SW480 (cell line): ENCODE measurements at regions not wholly inside any gene's neighbourhood (a gene's known extent, or its start where the extent isn't known, plus 50 kb on each side); places are given as distances from the start of the nearest gene placed in this dataset.
"Not testable (repeated sequence)": the region's sequence is repeated elsewhere in the genome, so short reads cannot be mapped to it uniquely, and the experiment has no call there.

ENCODE experiments used
- DNase-seq: peaks from one replicate; pipeline ENCODE4 v3.0.0-alpha.2; 2016; ENCODE audit warnings: low spot score

DNA sequence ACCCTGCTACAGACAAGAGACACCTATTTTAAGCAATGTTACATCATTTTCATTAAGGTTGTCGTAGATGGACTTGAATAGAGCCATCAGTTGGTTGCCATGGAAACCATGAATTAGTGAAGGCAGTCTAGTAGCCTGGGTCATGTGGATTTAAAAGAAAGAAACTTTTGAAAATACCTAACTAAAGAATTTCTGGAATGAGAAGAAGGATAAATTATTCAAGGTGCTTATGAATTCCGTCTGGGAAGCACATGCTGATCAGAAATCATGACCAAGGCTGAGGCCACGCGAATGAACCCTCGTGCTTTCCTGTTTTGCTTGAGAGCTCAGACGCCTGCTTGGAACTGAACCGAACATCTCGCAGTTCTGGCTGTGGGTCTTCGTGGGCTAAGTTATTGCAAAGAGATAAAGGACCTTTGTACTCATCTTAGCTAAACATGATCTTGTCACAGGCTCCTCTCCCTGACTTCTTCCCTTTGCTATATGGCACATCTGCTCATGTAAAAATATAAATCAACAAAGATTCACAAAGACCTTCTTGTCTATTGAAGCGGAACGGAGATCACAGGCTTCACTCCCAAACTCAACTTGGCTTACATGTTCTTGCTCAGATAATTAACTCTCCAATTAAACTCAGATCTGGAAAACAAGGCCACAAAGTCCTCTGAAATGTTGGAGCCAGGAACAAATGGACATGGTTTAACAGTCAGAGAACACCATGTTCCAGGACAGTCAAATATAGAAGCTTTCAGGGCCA lies 140.2 kb downstream of the NUFIP1 start:
- no peak for DNase-seq

DNA sequence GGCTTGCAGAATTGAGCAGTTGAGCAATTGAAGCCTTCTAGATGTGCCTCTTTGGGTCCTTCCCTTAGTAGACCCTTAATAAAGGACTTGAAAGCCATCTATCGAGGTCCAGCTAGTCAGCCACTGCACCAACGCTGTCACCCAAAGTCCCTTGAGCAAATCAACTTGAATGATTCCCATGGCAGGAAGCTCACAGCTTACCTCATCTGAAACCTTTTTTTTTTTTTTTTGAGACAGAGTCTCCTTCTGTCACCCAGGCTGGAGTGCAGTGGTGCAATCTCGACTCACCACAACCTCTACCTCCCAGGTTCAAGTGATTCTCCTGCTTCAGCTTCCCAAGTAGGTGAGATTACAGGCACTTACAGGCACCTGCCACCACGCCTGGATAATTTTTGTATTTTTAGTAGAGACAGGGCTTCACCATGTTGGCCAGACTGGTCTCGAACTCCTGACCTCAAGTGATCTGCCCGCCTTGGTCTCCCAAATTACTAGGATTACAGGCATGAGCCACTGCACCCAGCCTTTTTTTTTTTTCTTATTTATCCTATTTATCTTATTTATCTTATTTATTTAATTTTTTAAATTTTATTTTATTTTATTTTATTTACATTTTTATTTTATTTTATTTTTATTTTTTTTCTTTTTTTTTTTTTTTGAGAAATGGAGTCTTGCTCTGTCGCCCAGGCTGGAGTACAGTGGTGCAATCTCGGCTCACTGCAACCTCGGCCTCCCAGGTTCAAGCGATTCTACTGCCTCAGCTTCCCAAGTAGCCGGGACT lies 143.8 kb downstream of the NUFIP1 start:
- DNase-seq, result not testable (repeated sequence)

DNA sequence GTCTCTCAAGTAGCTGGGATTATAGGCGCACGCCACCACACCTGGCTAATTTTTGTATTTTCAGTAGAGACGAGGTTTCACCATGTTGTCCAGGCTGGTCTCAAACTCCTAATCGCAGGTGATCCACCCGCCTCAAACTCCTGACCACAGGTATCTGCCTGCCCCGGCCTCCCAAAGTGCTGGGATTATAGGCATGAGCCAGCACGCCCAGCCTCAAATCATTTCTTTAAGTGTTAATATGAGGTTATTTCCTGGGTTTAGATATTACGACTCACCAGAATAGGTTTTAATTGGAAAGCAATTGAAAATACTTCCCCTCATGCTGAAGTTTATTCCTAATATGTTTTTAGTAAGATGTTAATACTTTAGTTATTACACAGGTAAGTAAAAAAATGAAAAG lies 144.5 kb downstream of the NUFIP1 start:
- no peak for DNase-seq

DNA sequence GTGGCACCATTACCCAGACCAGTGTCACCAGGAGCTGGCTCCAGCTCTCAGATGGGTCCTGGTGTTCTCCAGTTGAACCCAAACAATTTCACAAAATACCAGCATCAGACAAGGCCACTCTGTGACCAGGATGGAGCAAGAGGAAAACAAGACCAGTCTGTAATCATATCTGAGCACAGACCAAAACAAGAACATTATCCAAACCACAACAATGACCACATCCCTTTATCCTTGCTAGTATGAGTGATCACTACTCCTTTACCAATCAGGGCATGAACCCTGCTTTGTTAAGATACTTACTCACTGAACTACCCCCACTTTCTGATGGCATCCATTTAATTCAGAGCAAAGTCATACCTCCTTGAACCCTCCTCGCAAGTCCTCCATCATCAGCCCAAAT lies 145.9 kb downstream of the NUFIP1 start:
- DNase-seq, result peak; percentile 10

DNA sequence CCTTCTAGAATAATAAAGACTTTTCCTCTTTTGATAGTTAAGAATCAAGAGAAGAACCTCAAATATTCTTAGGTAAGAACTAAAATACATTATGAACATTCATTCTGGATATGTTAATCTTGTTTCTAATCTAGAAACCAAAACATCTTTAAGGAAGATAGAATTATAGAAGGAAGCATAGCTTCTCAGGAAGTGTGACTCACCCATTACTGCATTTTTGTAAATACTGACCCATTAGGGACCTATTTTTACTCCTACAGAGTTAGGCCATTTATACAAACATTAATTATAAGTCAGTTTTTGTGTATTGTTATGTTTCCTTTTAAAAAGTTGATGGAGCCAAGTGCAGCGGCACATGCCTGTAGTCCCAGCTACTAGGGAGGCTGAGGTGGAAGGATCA lies 147.1 kb downstream of the NUFIP1 start:
- DNase-seq, result no peak

DNA sequence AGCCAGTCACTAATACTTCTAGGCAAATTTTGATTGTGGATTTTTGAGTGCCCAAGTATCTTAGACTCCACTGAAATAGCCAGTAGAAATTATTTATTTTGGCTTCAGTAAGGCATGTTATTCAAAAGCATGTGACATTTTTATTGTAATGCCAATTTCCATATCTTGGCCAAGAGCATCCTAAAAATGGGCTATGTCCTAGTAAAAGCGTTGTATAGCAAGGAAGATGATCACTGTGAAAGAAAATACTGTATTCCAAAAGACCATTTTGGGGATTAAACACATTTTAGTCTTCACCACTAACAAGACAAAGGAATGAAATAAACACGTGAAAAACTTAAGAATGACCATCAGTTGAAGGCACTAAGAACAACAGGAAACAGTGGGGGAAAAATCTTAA lies 149.1 kb downstream of the NUFIP1 start:
- DNase-seq, result no peak

DNA sequence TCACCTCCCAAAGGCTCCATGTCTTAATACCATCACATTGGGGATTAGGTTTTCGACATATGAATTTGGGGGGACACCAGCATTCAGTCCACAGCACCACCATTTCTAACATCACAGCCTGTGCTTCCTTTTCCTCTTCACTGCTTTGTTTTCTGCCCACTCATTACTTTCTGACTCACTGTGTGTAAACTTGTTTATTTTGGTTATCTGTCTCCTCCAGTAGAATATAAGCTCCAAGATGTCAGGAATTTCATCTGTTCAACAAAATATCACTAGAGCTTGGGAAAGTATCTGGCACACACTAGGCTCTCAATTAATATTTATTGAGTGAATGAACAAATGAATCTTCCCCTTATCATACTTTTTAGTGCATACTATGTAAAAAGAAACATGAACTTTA lies 152.0 kb downstream of the NUFIP1 start:
- no peak for DNase-seq

DNA sequence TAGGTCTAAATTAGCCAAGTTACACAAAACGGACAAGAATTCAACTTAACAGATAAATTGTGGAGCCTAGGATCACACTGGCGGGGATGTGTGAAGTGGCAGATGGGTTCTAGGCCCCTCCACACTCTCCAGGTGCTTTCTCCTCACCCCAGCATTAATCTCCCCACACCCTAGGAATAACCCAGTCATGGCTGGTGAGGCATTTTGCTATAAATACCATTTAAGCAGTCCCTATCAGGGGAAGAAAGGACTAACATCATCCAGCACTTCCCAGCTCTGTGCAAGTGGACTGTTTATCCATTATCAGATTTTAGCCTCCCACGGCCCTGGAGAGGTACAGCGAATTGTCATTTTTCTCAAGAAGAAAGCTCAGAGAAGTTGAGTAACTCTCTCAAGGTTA lies 154.9 kb downstream of the NUFIP1 start:
- no peak for DNase-seq

DNA sequence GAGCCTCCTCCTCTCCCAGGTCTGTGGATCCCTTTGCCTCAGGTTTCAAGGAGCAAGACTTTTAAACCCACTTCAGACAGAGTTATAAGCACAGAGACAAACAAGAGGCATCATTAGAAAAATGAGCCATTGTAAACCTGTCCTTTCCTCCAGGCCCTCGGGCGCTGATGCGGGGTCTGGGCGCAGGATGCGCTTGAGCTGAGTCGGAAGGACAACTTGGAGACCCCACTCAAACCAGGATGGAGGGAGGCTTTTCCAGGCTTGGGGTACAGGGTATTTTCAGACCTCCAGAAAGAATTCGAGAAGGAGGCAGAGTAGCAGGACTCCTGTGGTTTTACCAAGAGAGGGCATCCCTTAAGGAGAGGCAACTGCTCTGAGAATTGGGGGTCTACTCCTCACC lies 155.6 kb downstream of the NUFIP1 start:
- no peak for DNase-seq

DNA sequence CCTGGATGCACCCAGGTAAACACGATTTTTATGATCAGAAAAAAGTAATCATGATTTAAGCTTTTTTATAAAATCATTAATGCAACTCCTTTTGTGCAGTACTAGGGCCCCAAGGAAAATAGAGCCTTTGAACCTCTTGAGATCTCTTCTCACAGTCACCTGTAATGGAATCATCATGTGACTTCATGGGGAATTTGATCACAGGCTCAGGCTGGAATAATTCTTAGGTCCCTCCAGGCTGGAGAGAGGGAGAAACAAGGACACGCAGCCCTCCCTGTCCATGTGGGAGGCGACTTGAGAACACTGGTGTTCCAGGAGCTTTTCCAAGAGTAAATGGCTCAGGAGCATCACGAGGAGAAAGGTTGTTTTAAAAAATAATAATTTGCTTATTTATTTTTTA lies 156.1 kb downstream of the NUFIP1 start:
- no peak for DNase-seq

DNA sequence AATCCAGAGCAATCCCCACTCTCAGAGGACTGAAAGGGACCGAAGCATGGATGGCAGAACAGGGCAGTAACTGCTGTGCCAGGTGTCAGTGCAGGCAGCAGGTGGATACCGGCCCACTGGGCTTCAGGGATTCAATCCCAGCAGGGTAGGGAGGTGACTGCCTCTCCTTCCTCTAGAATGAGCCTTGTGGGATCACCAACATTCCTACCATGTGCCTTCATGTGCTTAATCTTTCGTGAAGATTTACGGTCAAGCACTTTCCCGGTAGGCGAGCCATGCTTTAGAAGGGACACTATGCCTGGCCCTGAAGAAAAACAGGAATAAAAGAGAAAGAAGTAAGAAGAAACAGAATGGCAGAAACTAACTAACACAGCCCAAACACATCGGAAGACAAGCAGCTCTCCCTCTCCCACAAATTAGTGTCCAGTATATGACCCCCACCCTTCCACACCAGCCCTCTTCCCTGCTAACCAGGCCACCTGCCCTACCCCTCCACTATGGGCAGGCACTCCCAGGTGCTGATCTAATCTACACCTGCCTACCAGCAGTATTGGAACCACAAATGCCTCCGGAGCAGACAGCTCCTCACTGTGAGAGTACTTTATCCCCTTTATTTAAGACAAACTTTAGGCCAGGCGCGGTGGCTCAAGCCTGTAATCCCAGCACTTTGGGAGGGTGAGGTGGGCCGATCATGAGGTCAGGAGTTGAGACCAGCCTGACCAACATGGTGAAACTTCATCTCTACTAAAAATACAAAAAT lies 162.5 kb downstream of the NUFIP1 start:
- no peak for DNase-seq

DNA sequence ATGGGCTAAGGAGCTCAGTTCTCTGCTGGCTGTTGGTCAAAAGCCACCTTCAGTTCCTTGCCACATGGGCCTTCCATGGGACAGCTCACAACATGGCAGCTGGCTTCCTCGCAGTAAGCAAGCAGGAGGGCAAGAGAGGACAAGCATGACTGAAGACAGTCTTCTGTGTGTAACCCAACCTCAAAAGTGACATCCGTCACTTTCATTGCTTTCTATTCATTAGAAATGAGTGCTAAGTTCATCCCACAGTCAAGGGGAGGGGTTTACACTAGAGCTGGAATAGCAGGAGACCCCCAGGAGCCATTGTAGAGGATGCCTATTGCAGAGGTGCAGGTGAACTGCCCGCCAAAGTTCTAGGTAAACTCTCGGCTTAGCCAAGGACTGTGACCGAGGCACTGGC lies 163.3 kb downstream of the NUFIP1 start:
- no peak for DNase-seq

DNA sequence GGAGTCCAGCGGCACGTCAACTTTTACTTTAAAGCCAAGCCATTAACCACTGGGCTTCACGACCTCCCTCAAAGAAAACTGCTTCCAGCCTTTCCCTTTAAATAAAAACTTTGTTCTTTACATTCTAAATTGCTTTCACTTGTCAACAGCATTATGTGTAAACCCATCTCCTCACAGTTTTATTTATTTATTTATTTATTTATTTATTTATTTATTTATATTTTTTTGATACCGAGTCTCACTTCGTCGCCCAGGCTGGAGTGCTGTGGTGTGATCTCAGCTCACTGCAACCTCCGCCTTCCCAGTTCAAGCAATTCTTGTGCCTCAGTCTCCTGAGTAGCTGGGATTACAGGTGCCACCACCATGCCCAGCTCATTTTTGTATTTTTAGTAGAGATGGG lies 165.7 kb downstream of the NUFIP1 start:
- DNase-seq, result not testable (repeated sequence)

DNA sequence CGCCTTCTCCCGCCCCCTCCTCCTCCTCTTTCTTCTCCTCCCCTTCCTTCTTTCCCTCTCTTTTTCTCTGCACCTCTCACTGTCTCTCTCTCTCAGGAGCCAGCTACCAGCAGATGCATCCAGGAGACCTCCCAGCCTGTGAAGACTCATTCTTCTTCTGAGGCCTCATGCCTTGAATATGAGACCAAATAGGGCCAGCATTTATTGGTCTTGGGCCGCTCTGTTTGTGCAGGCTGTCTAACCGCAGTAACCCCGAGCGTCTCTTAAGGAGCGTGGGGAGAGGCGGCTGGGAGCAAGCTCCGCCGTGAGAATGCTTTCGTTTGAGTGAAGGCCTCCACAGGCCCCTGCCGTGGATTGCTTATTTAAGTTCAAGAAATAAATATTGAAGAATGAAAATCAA lies 167.0 kb downstream of the NUFIP1 start:
- no peak for DNase-seq

DNA sequence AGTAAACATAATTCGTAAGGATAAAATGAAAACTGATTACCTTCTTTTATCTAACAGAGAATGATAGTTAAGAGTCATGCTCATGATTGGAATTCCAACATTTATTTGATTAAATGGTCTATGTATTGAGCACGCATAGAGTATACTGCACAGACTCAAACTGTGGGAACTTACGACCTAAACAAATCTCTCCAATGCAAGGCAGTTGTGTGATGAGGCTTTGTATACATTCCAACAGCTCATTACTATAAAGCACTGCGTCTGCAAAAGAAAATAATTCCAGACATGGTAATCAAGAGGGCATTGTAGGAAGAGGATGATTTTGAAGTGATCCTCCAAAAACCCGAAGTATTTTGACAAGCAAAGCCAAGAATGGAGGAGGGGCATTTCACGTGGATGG lies 169.5 kb downstream of the NUFIP1 start:
- DNase-seq, result no peak

DNA sequence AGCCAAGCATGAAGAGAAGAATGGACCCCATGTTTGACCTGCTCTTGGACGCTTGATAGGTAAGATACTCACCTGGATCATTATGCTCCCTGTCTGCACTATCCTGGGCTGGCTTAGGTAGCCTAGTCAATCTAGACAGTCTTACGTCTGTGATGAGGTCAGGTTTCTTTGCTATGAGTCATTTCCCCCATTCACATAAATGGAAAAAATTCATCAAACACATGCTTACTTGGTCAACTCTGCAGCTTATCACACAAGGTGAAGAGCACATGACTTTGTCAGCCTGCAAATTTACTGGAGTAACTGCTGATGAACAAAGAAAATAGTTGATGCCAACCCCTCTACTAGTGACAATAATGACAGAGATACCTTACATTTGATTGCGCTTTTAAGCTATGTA lies 170.0 kb downstream of the NUFIP1 start:
- peak; percentile 68 for DNase-seq

DNA sequence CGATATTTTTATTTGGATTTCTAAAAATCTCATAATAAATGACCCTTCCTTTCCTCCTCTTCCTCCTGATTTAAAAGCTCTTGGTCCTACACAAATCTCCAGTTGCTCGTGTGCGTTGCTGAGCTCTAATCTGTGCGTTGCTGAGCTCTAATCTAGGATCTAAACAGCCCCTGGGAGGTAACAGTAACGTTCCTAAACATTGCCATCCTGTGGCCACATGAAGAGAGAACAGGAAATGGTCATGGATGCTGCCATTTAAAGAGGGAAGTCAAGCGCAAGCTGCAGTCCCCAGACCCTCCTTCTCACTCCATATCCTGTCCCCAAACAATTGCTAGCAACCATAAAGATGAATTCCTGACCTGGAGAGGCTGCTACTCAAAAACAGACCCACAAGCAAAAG lies 170.8 kb downstream of the NUFIP1 start:
- DNase-seq, result peak; percentile 15

DNA sequence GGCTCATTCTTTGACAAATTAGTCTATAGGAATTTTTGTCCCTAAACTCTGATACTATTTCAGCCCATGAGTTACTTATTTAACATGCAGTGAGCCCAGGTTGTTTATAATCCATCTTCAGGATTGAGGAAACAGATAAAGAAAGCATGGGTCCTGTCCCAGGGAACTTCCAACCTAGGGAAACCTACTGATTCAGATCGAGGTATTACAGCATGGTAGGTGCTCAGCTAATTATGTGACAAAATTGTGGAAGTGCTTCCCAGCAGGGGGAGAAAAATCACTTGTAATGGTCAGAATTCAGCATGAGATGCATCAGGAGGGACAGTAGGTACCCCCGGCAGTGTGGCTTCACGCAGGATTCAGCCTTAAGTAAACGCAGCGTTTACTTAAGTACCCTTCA lies 171.3 kb downstream of the NUFIP1 start:
- no peak for DNase-seq

DNA sequence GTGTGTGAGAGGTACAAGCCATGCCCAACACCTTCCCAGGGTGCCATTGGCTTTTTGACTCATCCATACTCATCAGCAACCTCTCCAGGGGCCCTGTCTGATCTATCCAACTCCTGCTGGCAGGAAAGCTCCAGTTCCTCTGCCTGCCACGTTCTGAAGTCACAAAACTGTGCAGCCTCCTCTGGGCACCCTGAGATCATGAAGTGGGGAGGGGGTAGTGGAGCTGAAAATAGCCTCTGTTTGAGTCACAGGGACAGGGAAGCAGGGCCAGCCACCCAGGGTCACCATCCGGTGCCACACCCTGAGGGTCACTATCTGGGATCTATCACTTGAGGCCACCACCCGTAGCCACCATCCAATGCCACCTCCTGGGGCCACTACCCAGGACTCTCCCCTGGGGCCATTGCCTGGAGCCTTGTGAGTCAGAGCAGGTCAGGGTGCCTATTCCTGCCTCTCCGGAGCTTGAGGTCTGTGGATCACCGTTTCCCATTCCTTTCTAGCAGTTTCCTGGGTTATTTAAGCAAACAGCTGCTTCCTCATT lies 172.1 kb downstream of the NUFIP1 start:
- DNase-seq, result no peak

DNA sequence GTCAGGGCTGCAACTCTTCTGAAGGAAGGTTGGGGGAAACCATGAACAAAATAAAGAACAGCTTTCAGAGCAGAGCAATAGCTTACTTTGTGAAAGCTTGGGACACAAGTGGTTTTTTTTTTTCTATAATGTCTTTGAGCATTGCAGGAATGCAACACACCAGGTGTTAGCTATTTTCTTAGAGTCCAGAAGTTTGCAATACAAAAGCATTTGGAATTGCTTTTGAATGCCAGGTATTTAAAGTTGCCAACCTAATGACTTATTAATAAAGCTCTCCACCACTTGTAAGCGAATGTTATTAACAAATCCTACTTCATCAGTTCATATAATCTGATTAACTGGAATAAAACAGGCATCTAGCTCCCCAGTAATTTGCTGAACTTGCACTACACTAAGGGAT lies 172.6 kb downstream of the NUFIP1 start:
- no peak for DNase-seq

DNA sequence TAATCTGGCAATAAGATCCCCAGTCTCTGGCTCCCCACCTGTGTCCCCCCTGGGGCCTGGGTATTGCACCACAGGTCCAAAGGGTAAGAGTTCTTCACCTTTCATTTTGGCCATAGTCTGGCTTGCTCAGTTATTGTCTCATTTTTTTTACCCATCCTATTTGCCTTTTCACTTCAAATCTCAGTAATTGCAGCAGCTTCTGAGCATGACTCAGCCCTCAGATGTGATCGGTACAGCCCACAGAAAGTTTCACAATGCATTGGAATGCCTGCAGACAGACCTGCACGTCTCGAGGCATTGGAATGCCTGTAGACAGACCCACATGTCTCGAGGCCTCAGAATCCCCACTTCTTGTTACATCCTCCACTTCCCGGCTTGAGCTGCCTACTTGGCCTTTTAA lies 173.6 kb downstream of the NUFIP1 start:
- peak; percentile 69 for DNase-seq

DNA sequence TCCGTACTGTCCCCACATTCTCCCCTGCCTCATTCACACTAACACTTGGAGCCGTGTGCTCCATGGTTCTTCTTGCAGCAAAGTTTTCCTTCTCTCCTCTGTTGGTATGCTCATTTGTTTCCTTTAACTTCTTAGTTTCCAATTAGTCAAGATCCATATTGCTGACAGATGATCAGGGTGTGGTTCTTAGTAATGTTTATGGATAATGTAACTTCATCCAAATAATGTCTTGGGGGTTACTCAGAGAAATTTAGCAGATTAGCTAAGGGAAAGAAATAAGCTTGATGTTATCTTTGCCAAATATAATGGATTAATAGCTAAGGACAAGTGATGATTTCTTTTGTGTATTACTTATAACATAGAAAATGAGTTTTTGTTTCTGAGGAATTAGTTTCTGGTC lies 174.4 kb downstream of the NUFIP1 start:
- DNase-seq, result no peak

DNA sequence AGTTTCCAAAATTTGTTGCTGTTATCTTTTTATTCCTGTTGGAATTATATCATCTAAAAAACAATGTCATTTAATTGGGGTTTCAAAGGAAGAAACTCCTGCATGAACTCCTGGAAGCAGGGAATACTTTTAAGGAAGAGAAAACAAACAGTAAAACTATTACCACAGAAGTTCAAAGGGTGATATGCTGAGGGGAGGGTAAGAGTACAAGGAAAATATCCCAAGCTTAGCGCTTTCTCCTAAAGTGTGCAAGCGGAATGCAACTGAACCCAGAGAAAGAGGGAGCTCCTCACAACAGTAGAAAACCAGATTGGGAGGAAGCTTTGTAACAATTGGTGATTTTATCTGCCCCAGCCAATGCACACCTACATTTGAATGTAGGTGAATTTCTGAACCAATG lies 175.1 kb downstream of the NUFIP1 start:
- no peak for DNase-seq
